SU-DHL-6 (cell line): ENCODE measurements at regions not wholly inside any gene's neighbourhood (a gene's known extent, or its start where the extent isn't known, plus 50 kb on each side); places are given as distances from the start of the nearest gene placed in this dataset.

ENCODE experiments used
- H2AFZ ChIP-seq: fragments of 200-600 bp; sonication (generic); 2 replicates; pipeline ENCODE4 v1.6.1; 2014; ENCODE audit warnings: low read depth, mild to moderate bottlenecking, moderate library complexity, mixed read lengths, antibody characterized with exemption, low read length; ENCODE audit not compliant: severe bottlenecking
- H3F3A ChIP-seq: fragments of 200-600 bp; shearing (Covaris generic); 2 replicates; pipeline ENCODE4 v1.6.0; 2016; ENCODE audit warnings: antibody characterized with exemption, mild to moderate bottlenecking; ENCODE audit not compliant: insufficient read depth
- H3K27ac ChIP-seq: fragments of 200-600 bp; sonication (generic); 2 replicates; pipeline ENCODE4 v1.5.1; 2016; ENCODE audit warnings: low read depth, mild to moderate bottlenecking, low read length, moderate library complexity, mixed read lengths
- H3K27me3 ChIP-seq: fragments of 200-600 bp; sonication (generic), shearing (Covaris generic); 2 replicates; pipeline ENCODE4 v1.6.0; 2014; ENCODE audit warnings: mild to moderate bottlenecking, low read length
- H3K36me3 ChIP-seq: fragments of 200-600 bp; sonication (generic); 2 replicates; pipeline ENCODE4 v1.6.1; 2014; ENCODE audit warnings: mild to moderate bottlenecking, low read length, mixed read lengths
- H3K4me2 ChIP-seq: fragments of 300-600, 200-600 bp; shearing (Covaris generic), sonication (generic); 2 replicates; pipeline ENCODE4 v1.6.0; 2014; ENCODE audit warnings: low read length, low read depth, mild to moderate bottlenecking; ENCODE audit not compliant: poor library complexity, severe bottlenecking
- H3K4me3 ChIP-seq: fragments of 200-600 bp; sonication (generic); 2 replicates; pipeline ENCODE4 v1.5.1; 2014; ENCODE audit warnings: antibody characterized with exemption, low read length, mild to moderate bottlenecking, mixed read lengths; ENCODE audit not compliant: insufficient read depth, poor library complexity, severe bottlenecking
- H3K79me2 ChIP-seq: fragments of 200-600 bp; sonication (generic); 2 replicates; pipeline ENCODE4 v1.6.1; 2014; ENCODE audit warnings: mild to moderate bottlenecking, low read length, moderate library complexity; ENCODE audit not compliant: insufficient read depth
- H3K9ac ChIP-seq: fragments of 200-600 bp; sonication (generic); 2 replicates; pipeline ENCODE4 v1.7.0; 2014; ENCODE audit warnings: mild to moderate bottlenecking, low read length
- H3K9me2 ChIP-seq: fragments of 200-600 bp; sonication (generic); replicated peaks from 2 replicates; pipeline ENCODE4 v1.6.1; 2014; ENCODE audit warnings: low read length; ENCODE audit not compliant: insufficient read depth
- H3K9me3 ChIP-seq: fragments of 200-600 bp; sonication (generic); 2 replicates; pipeline ENCODE4 v1.6.1; 2014; ENCODE audit warnings: low read length, mixed read lengths; ENCODE audit not compliant: insufficient read depth
- H4K20me1 ChIP-seq: fragments of 200-600 bp; sonication (generic); 2 replicates; pipeline ENCODE4 v1.6.1; 2014; ENCODE audit warnings: low read depth, mild to moderate bottlenecking, antibody characterized with exemption, low read length, moderate library complexity, mixed read lengths
- CTCF ChIP-seq: fragments of 200-600 bp; sonication (generic); IDR thresholded peaks from one replicate; pipeline ENCODE4 v1.5.1; 2017; ENCODE audit warnings: antibody characterized with exemption, mild to moderate bottlenecking, low read length, moderate library complexity; ENCODE audit not compliant: insufficient read depth, poor library complexity, severe bottlenecking
- EZH2phosphoT487 ChIP-seq: fragments of 200-600 bp; sonication (generic), shearing (Covaris generic); conservative IDR thresholded peaks from 2 replicates; pipeline ENCODE4 v1.6.1; 2018; ENCODE audit warnings: mild to moderate bottlenecking, antibody characterized with exemption, low read length, moderate library complexity, mixed read lengths

GRCh38 chrX:69077895-69078455 is 87.3 kb downstream of the PJA1 start:
- Histone ChIP-seq H3F3A (no peaks in the 10 kb centered on the region), H3K9me2 (no peaks in the 10 kb centered on the region), H3K36me3 (no peaks in the 10 kb centered on the region), H3K4me3 (no peak overlapping the region), H3K27ac (no peak overlapping the region), H3K9ac (no peak overlapping the region), H3K4me2 (no peak overlapping the region), H2AFZ (no peak overlapping the region), H3K9me3 (no peaks in the 10 kb centered on the region), H3K27me3 (no peaks in the 10 kb centered on the region), H4K20me1 (no peaks in the 10 kb centered on the region), H3K79me2 (no peaks in the 10 kb centered on the region)
- TF ChIP-seq EZH2phosphoT487 (no peak), CTCF (no peak)

GRCh38 chrX:69076088-69076487 is 89.2 kb downstream of the PJA1 start:
- Histone ChIP-seq H4K20me1 (no peaks in the 10 kb centered on the region), H3K79me2 (no peaks in the 10 kb centered on the region), H3K4me3 (no peak overlapping the region), H3K9me3 (no peaks in the 10 kb centered on the region), H3K9me2 (no peaks in the 10 kb centered on the region), H2AFZ (no peak overlapping the region), H3K27me3 (no peaks in the 10 kb centered on the region), H3K36me3 (no peaks in the 10 kb centered on the region), H3K27ac (no peak overlapping the region), H3K9ac (no peak overlapping the region), H3F3A (no peaks in the 10 kb centered on the region), H3K4me2 (no peak overlapping the region)
- TF ChIP-seq CTCF (no peak), EZH2phosphoT487 (no peak)

GRCh38 chrX:69074726-69075125 is 90.5 kb downstream of the PJA1 start:
- Histone ChIP-seq H3K27me3 (no peaks in the 10 kb centered on the region), H4K20me1 (no peaks in the 10 kb centered on the region), H3K4me3 (no peak overlapping the region), H3K27ac (no peak overlapping the region), H3K4me2 (no peak overlapping the region), H2AFZ (no peak overlapping the region), H3K9me2 (no peaks in the 10 kb centered on the region), H3K9me3 (no peaks in the 10 kb centered on the region), H3K9ac (no peak overlapping the region), H3F3A (no peaks in the 10 kb centered on the region), H3K79me2 (no peaks in the 10 kb centered on the region), H3K36me3 (no peaks in the 10 kb centered on the region)
- no peak for TF ChIP-seq CTCF
- TF ChIP-seq EZH2phosphoT487, result no peak
